ENCODE measurements at regions not wholly inside any gene's neighbourhood (a gene's known extent, or its start where the extent isn't known, plus 50 kb on each side); places are given as distances from the start of the nearest gene placed in this dataset.

GRCh38 chr4:106810122-106810521, 226.0 kb downstream of the DKK2 start:
- TF ChIP-seq POLR2A (IDR thresholded peaks at IDR 0.05; ENCODE audit: low read length) (no peak), GATA1 (IDR thresholded peaks at IDR 0.05; ENCODE audit: low read depth, low read length) (no peak)
